Thoracic aorta (tissue), 2 donors: ENCODE measurements at regions not wholly inside any gene's neighbourhood (a gene's known extent, or its start where the extent isn't known, plus 50 kb on each side); places are given as distances from the start of the nearest gene placed in this dataset.
"Not testable (repeated sequence)": the region's sequence is repeated elsewhere in the genome, so short reads cannot be mapped to it uniquely, and the experiment has no call there.

Experiments used
- ATAC-seq: fragments of 150-250 bp; one replicate; pipeline ENCODE4 v1.8.0; 2017; ENCODE audit warnings: low read depth; ENCODE audit not compliant: insufficient number of reproducible peaks, low FRiP score
- DNase-seq: peaks from one replicate; pipeline ENCODE4 v3.0.0-alpha.2; 2020; ENCODE audit warnings: low spot score
- H3K27ac ChIP-seq, 2 donors: fragments of 200-600 bp; sonication (generic); 1 replicate in 1 of 2; 2 replicates in 1 of 2; pipeline ENCODE4 v1.5.1; 2016; ENCODE audit warnings: mild to moderate bottlenecking in 2 of 2, moderate library complexity in 2 of 2
- H3K27me3 ChIP-seq: fragments of 200-600 bp; sonication (generic); replicated peaks from 2 replicates; pipeline ENCODE4 v1.6.0; 2016; ENCODE audit warnings: mild to moderate bottlenecking; ENCODE audit not compliant: insufficient read depth
- H3K36me3 ChIP-seq: fragments of 200-600 bp; sonication (generic); one replicate; pipeline ENCODE4 v1.5.1; 2016
- H3K4me1 ChIP-seq, 2 donors: fragments of 200-600 bp; sonication (generic); 1 replicate in 1 of 2; 2 replicates in 1 of 2; pipeline versions ENCODE4 v1.5.1 to v1.6.0; 2016; ENCODE audit warnings: low read depth in 2 of 2, mild to moderate bottlenecking in 1 of 2; ENCODE audit not compliant: control insufficient read depth in 1 of 2
- H3K4me3 ChIP-seq: fragments of 200-600 bp; sonication (generic); 2 replicates; pipeline ENCODE4 v1.5.1; 2016; ENCODE audit warnings: mild to moderate bottlenecking
- H3K9me3 ChIP-seq: fragments of 200-600 bp; sonication (generic); 2 replicates; pipeline ENCODE4 v1.5.1; 2016
- CTCF ChIP-seq: fragments of 200-600 bp; sonication (generic); IDR thresholded peaks from one replicate; pipeline ENCODE4 v1.5.1; 2019; ENCODE audit warnings: antibody characterized with exemption

- no peak overlapping the region for H3K27ac ChIP-seq
- TF ChIP-seq CTCF = no peak
- DNase-seq = no peak
- no peaks in the 10 kb centered on the region for H3K4me1 ChIP-seq
- H3K36me3 ChIP-seq = no peaks in the 10 kb centered on the region
- H3K4me3 ChIP-seq = no peak overlapping the region
- no peaks in the 10 kb centered on the region for H3K9me3 ChIP-seq
- no peaks in the 10 kb centered on the region for H3K27me3 ChIP-seq
- ATAC-seq = no peak
Measured at GRCh38 chr2:210946395-210946794, 390.0 kb downstream of the CPS1 start.

GRCh38 chr2:210950434-210951060 is 394.1 kb downstream of the CPS1 start:
- not testable (repeated sequence) for H3K36me3 ChIP-seq, ATAC-seq, H3K4me3 ChIP-seq, H3K27me3 ChIP-seq, H3K4me1 ChIP-seq, H3K27ac ChIP-seq, DNase-seq, H3K9me3 ChIP-seq

- TF ChIP-seq CTCF = no peak
- Histone ChIP-seq H3K4me1 (no peaks in the 10 kb centered on the region), H3K4me3 (no peak overlapping the region), H3K36me3 (no peaks in the 10 kb centered on the region), H3K27ac (no peak overlapping the region), H3K27me3 (no peaks in the 10 kb centered on the region), H3K9me3 (no peaks in the 10 kb centered on the region)
- no peak for ATAC-seq
- no peak for DNase-seq
Measured at GRCh38 chr2:210954386-210954907, 398.0 kb downstream of the CPS1 start.

GRCh38 chr2:210955591-210955990 is 399.2 kb downstream of the CPS1 start:
- H3K36me3 ChIP-seq = no peaks in the 10 kb centered on the region
- no peak overlapping the region for H3K27ac ChIP-seq
- DNase-seq (no peak), ATAC-seq (no peak)
- H3K27me3 ChIP-seq = no peaks in the 10 kb centered on the region
- no peaks in the 10 kb centered on the region for H3K4me1 ChIP-seq
- no peak overlapping the region for H3K4me3 ChIP-seq
- no peaks in the 10 kb centered on the region for H3K9me3 ChIP-seq
- TF ChIP-seq CTCF = no peak

GRCh38 chr2:210956101-210956500 is 399.7 kb downstream of the CPS1 start:
- DNase-seq (no peak), ATAC-seq (no peak)
- Histone ChIP-seq H3K27ac (no peak overlapping the region), H3K9me3 (no peaks in the 10 kb centered on the region), H3K4me1 (no peaks in the 10 kb centered on the region), H3K36me3 (no peaks in the 10 kb centered on the region), H3K27me3 (no peaks in the 10 kb centered on the region), H3K4me3 (no peak overlapping the region)
- TF ChIP-seq CTCF = no peak

- Histone ChIP-seq H3K27me3 (no peaks in the 10 kb centered on the region), H3K9me3 (no peaks in the 10 kb centered on the region), H3K4me1 (no peaks in the 10 kb centered on the region), H3K4me3 (no peak overlapping the region), H3K27ac (no peak overlapping the region), H3K36me3 (no peaks in the 10 kb centered on the region)
- TF ChIP-seq CTCF = no peak
- ATAC-seq = no peak
- DNase-seq = no peak
Measured at GRCh38 chr2:210961249-210961648, 404.9 kb downstream of the CPS1 start.
